LNCaP clone FGC (cell line): ENCODE measurements at regions not wholly inside any gene's neighbourhood (a gene's known extent, or its start where the extent isn't known, plus 50 kb on each side); places are given as distances from the start of the nearest gene placed in this dataset.
A peak's percentile ranks its signal among the peaks of the same experiment; 100 is the strongest.

Experiments used
- DNase-seq: peaks from one replicate; pipeline ENCODE4 v3.0.0-alpha.2; 2011; ENCODE audit warnings: low read depth
- H3K4me3 ChIP-seq: 2 replicates; pipeline ENCODE4 v1.5.1; 2011; ENCODE audit warnings: mild to moderate bottlenecking, low read depth, low read length, control low read depth
- TF ChIP-seq, protein P1 (sequence below): IDR thresholded peaks from 2 replicates; pipeline ENCODE4 v1.5.1; 2012; ENCODE audit warnings: mild to moderate bottlenecking; ENCODE audit not compliant: control insufficient read depth, insufficient read depth; ENCODE audit errors: extremely low read depth

DNA sequence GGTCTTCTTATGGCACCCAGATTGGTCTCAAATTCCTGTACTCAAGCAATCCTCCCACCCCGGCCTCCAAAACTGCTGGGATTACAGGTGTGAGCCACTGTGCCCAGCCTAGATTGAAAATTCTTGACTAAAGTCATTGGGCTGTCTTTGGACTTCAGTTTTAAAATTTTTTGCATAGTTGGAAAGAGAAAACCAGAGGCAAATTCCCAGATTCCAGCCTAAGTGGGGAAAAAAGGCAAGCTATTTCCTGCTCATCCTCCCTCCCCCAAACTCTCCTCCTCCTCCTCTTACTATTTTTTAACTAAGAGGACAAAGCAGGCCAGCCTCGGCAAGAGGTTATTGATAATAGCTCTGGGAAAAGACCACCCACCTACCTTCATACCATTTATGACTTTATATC is 78.6 kb upstream of the CLMP start:
- no peak for DNase-seq
- no peak overlapping the region for H3K4me3 ChIP-seq
- TF ChIP-seq, protein P1, sequence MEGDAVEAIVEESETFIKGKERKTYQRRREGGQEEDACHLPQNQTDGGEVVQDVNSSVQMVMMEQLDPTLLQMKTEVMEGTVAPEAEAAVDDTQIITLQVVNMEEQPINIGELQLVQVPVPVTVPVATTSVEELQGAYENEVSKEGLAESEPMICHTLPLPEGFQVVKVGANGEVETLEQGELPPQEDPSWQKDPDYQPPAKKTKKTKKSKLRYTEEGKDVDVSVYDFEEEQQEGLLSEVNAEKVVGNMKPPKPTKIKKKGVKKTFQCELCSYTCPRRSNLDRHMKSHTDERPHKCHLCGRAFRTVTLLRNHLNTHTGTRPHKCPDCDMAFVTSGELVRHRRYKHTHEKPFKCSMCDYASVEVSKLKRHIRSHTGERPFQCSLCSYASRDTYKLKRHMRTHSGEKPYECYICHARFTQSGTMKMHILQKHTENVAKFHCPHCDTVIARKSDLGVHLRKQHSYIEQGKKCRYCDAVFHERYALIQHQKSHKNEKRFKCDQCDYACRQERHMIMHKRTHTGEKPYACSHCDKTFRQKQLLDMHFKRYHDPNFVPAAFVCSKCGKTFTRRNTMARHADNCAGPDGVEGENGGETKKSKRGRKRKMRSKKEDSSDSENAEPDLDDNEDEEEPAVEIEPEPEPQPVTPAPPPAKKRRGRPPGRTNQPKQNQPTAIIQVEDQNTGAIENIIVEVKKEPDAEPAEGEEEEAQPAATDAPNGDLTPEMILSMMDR: no peak

DNA sequence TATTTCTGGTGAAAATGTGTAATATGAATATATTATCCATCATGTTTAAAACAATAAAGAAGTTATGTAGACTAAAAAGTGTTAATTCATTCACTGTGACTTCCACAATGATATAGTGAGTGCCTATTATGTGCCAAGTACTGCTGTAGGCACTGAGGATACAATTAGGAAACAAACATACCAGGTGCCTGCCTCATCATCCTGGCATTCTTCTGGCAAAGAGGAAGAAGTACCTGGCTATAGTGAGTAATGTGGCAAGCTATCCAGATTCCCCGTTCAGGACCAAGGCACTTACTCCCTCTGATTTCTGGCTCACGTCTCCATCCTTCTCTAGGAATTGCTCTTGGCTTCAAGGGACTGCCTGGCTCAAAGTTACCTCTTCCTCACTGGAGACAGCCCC is 77.5 kb upstream of the CLMP start:
- DNase-seq: no peak
- no peak overlapping the region for H3K4me3 ChIP-seq
- TF ChIP-seq, protein P1: no peak

DNA sequence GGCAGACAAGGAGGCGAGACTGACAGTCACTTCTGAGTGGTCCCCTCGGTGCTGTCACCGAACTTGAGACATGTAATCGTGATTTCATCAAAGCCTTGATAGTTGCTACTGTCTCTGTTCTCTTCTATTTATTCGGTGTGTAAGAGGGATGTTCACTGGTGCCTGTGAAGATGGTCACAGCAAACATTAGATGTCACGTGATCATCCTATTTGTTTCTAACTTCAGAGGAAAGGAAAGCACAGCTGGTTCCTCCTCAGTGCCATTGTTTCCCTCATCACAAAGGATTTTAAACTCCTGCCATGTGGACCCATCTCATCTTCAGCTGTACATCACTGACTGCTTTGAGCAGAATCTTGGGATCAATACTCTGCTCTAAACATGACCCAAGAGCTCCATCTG is 73.1 kb upstream of the CLMP start:
- TF ChIP-seq, protein P1: no peak
- peak overlapping the region; percentile 32 for H3K4me3 ChIP-seq
- peak; percentile 62 for DNase-seq

DNA sequence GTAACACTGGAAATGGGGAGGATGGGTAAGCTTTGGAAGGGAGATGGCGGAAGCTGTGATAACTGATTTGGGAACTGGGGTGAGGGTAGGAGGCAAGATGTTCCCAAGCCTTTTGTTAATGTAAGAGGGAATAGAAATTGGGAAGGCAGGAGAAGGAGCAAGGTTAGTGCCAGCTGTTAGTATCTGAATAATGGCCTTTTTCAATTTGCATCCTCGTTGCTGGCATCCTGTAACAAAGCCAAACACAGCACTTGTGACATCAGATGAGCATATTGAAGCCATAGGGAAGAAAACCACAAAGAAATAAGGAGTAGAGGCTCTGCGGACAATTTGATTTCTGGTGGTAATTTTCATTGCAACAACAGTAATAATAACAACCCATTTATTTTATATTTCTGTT is 70.9 kb upstream of the CLMP start:
- TF ChIP-seq, protein P1: no peak
- no peak overlapping the region for H3K4me3 ChIP-seq
- DNase-seq: no peak

DNA sequence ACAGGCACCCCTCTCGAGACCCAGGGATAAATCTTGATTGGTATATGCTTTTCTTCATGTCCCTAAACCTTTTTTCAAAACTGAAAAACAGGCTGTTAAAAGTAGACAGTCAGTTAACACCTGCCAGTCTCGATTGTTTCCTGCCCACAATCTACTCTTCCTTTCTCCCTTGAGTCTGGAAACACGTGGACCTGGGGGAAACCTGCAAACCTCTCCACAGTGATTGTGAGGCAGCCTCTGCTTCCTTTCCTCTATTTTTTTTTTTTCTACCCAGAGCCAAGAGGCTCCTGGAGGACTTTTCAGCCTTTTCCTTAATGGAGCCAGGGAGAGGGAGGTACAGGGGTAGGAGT is 69.4 kb upstream of the CLMP start:
- DNase-seq: no peak
- H3K4me3 ChIP-seq: no peak overlapping the region
- TF ChIP-seq, protein P1: no peak

DNA sequence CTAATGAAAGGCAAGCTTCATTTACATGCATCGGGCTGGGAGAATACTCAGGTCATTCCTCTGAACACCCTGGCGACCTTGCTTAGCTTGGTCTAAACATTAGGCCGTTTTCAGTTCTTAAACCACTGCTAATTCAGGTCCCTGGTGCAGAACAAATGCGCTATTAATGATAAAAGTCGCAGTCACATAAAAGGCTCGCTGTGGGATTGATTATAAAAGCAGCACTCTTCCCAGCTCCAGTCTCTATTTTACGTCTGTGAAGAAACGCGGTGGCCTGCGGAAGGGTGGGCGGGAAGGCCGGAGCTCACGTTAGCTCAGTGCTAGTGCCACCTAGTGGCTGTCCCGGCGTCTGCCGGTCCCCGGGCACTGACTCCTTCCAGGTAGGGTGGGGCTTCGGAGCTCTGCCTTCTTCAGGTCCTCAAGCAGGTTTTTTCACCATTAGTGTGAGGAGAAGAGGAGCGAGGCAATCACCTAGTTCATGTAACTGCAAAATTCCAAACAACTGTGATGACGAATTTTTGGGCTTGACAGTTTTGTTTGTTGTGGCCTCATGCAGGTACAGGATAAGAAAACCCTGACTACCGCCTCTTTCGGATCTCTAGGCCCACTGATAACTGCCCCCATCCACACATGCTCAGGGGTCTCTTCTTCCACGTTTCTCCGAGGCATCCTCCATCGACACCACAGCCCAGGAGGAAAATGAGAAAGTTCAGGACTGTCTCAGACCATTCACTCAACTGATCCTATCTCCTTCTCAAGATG is 66.5 kb upstream of the CLMP start:
- TF ChIP-seq, protein P1: peak; percentile 77
- H3K4me3 ChIP-seq: no peak overlapping the region
- DNase-seq: peak; percentile 41
